Heart left ventricle (tissue), 13 donors: ENCODE measurements at regions not wholly inside any gene's neighbourhood (a gene's known extent, or its start where the extent isn't known, plus 50 kb on each side); places are given as distances from the start of the nearest gene placed in this dataset.

ENCODE experiments used
- POLR2A ChIP-seq, 2 donors: fragments of 450-650 bp; IDR thresholded peaks; one replicate each; pipeline ENCODE4 v1.6.1; 2017; ENCODE audit warnings: antibody characterized with exemption in 2 of 2, mild to moderate bottlenecking in 2 of 2, moderate library complexity in 2 of 2
- TF ChIP-seq, protein P1 (sequence below), 12 donors: fragments of 200-600 bp; sonication (generic) in 4 of 12; IDR thresholded peaks; one replicate each; pipeline versions ENCODE4 v1.5.0 to v1.8.0; 2018 to 2022; ENCODE audit warnings: antibody characterized with exemption in 12 of 12, mild to moderate bottlenecking in 5 of 12
- donor health status: ischemic (EF 13 %, LVEDD 7.1; RV severe dilation, severe dysfunction).
- donor health status: DM: no; HTN: yes; CAD: no.
- donor health status: DM: no; HTN: no; CAD: no.
- donor health status: ischemic (EF 25% LVEDD 6.9; RV normal size, moderate dysfunction).
- donor health status: ischemic (EF 25% LVEDD 5.7; RV mildly dilated, moderate dysfunction).
- donor health status: ischemic (EF 35%, LVEDD 5.7; RV mildly dilated, moderate dysfunction).
- donor health status: nonischemic (EF 11% LVEDD 7.7; RV severe dilation, severe dysfunction).
- donor health status: DM: yes; HTN: yes; CAD: no.
- donor health status: PGD.
- donor health status: ischemic (EF 29% LVEDD 5.4; RV normal size, mild dysfunction).
- donor health status: nonischemic (EF 23%, LVEDD 6.1; RV moderate dilation, normal function).

DNA sequence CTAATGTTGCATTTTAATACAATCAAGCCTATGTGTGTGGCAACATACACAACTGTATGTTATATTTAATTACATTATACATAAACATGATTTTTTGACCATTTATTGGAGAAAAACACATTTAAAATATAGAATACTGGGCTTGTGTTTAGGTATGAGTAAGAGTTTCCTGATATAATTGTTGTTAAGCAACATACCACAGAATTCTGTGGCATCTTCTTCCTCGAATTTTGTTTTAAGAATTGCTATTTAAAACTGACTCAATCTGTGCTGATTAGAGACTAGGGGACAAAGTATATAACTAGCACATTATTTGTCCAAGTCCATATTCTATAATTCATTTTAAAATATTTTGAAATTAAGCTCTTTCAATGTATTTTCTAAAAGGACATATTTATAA, 376.8 kb upstream of the THBS1 start:
- TF ChIP-seq POLR2A (IDR thresholded peaks at IDR 0.05), result no peak
- TF ChIP-seq, protein P1, sequence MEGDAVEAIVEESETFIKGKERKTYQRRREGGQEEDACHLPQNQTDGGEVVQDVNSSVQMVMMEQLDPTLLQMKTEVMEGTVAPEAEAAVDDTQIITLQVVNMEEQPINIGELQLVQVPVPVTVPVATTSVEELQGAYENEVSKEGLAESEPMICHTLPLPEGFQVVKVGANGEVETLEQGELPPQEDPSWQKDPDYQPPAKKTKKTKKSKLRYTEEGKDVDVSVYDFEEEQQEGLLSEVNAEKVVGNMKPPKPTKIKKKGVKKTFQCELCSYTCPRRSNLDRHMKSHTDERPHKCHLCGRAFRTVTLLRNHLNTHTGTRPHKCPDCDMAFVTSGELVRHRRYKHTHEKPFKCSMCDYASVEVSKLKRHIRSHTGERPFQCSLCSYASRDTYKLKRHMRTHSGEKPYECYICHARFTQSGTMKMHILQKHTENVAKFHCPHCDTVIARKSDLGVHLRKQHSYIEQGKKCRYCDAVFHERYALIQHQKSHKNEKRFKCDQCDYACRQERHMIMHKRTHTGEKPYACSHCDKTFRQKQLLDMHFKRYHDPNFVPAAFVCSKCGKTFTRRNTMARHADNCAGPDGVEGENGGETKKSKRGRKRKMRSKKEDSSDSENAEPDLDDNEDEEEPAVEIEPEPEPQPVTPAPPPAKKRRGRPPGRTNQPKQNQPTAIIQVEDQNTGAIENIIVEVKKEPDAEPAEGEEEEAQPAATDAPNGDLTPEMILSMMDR (IDR thresholded peaks at IDR 0.05), result no peak
